ENCODE measurements at regions not wholly inside any gene's neighbourhood (a gene's known extent, or its start where the extent isn't known, plus 50 kb on each side); places are given as distances from the start of the nearest gene placed in this dataset.

DNA sequence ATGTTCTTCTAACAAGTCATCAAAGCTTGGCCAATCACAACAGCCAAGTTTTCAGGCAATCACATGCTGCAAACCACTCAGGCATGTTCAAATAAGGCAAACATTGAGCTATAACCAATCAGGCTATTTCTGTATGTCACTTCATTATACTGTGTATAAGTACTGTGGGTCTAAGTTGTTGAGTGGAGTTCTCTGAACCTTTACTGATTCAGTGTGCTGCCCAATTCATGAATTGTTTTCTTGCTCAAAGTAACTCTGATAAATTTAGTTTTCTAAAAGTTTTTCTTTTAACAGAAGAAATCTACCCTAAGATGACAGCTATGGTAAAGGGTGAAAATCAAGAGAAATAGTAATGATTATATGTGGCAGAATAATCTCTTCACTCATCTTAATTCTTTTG lies 805.4 kb upstream of the NUDT12 start:
- TF ChIP-seq, protein P1, sequence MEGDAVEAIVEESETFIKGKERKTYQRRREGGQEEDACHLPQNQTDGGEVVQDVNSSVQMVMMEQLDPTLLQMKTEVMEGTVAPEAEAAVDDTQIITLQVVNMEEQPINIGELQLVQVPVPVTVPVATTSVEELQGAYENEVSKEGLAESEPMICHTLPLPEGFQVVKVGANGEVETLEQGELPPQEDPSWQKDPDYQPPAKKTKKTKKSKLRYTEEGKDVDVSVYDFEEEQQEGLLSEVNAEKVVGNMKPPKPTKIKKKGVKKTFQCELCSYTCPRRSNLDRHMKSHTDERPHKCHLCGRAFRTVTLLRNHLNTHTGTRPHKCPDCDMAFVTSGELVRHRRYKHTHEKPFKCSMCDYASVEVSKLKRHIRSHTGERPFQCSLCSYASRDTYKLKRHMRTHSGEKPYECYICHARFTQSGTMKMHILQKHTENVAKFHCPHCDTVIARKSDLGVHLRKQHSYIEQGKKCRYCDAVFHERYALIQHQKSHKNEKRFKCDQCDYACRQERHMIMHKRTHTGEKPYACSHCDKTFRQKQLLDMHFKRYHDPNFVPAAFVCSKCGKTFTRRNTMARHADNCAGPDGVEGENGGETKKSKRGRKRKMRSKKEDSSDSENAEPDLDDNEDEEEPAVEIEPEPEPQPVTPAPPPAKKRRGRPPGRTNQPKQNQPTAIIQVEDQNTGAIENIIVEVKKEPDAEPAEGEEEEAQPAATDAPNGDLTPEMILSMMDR (conservative IDR thresholded peaks at IDR 0.05; ENCODE audit: low read depth, low read length), result no peak
- TF ChIP-seq CEBPB (IDR thresholded peaks at IDR 0.05; ENCODE audit: low read depth, low read length), result no peak
- TF ChIP-seq USF2 (IDR thresholded peaks at IDR 0.05; ENCODE audit: low read depth, low read length), result no peak
- no peak for TF ChIP-seq MAFK (IDR thresholded peaks at IDR 0.05; ENCODE audit: low read depth, low read length)
- TF ChIP-seq NFE2L2 (IDR thresholded peaks at IDR 0.05; ENCODE audit: low read depth, low read length), result no peak
- TF ChIP-seq POLR2A (IDR thresholded peaks at IDR 0.05; ENCODE audit: low read depth, low read length), result no peak
- no peak for TF ChIP-seq RCOR1 (IDR thresholded peaks at IDR 0.05; ENCODE audit: insufficient replicate concordance, low read length)

Measured in IMR-90 (cell line).